ENCODE measurements at regions not wholly inside any gene's neighbourhood (a gene's known extent, or its start where the extent isn't known, plus 50 kb on each side); places are given as distances from the start of the nearest gene placed in this dataset.

DNA sequence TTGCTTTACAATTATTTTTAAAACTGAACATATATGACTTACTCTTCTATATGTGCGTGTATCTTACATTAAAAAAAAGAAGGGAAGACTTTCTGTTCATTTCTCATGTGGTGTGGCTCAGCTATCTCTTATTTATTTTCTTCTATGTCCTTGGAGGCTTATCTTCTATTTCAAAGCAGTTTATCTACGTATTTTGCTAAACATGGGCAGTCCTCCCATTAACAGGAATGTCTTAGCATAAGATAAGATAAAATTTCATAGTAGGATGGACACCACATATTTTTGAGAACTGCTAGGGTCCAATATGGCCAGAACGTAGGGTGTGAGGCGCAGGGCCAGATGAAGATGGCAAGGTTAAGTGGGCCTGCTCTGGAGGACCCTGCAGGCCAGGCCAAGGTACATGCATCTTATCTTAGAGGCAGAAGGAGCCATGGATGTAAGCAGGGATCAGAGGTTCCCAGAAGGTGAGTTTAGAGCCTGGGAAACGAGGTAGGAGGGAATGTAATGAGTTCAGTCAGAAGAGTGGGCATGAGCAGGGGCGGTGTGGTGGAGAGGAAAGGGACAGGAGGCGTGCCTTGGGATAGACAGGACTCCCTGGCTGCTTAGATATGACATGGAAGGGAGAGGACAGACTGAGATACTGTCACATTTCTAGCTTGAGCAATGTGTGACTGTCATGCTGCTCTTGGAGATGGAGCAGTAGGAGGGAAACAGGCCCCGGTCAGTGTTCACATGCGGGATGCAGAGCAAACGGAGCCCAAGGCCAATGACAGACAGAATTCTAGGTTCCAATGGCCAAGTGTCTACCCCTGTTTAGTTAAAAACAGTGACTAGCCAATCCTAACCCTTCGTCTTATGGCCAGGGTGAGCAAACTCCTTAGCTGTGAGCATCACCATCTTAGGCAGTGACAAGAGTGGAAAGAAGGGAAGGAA is 68.6 kb upstream of the MEDAG start:
- TF ChIP-seq POLR2AphosphoS5 (IDR thresholded peaks at IDR 0.05) (no peak), POLR2A (IDR thresholded peaks at IDR 0.05) (no peak)
- TF ChIP-seq, protein P1, sequence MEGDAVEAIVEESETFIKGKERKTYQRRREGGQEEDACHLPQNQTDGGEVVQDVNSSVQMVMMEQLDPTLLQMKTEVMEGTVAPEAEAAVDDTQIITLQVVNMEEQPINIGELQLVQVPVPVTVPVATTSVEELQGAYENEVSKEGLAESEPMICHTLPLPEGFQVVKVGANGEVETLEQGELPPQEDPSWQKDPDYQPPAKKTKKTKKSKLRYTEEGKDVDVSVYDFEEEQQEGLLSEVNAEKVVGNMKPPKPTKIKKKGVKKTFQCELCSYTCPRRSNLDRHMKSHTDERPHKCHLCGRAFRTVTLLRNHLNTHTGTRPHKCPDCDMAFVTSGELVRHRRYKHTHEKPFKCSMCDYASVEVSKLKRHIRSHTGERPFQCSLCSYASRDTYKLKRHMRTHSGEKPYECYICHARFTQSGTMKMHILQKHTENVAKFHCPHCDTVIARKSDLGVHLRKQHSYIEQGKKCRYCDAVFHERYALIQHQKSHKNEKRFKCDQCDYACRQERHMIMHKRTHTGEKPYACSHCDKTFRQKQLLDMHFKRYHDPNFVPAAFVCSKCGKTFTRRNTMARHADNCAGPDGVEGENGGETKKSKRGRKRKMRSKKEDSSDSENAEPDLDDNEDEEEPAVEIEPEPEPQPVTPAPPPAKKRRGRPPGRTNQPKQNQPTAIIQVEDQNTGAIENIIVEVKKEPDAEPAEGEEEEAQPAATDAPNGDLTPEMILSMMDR (IDR thresholded peaks at IDR 0.05), result no peak

All from gastroesophageal sphincter (tissue), 3 donors.